VCaP (cell line): ENCODE measurements at regions not wholly inside any gene's neighbourhood (a gene's known extent, or its start where the extent isn't known, plus 50 kb on each side); places are given as distances from the start of the nearest gene placed in this dataset.
"Not testable (repeated sequence)": the region's sequence is repeated elsewhere in the genome, so short reads cannot be mapped to it uniquely, and the experiment has no call there.

Experiments
- H3K27ac ChIP-seq: fragments of 450-650 bp; 2 replicates; pipeline ENCODE4 v1.5.1; 2017
- CTCF ChIP-seq: fragments of 450-650 bp; conservative IDR thresholded peaks from 2 replicates; pipeline ENCODE4 v1.5.1; 2017; ENCODE audit warnings: mild to moderate bottlenecking, moderate library complexity

- H3K27ac ChIP-seq: no peak overlapping the region
- TF ChIP-seq CTCF: no peak
Observed at GRCh38 chr11:115645631-115646317, 141.6 kb upstream of the CADM1 start.

GRCh38 chr11:115644856-115645255 is 140.6 kb upstream of the CADM1 start:
- TF ChIP-seq CTCF: no peak
- no peak overlapping the region for H3K27ac ChIP-seq

- TF ChIP-seq CTCF: no peak
- no peak overlapping the region for H3K27ac ChIP-seq
Observed at GRCh38 chr11:115643549-115644270, 139.5 kb upstream of the CADM1 start.

GRCh38 chr11:115642660-115643059 is 138.4 kb upstream of the CADM1 start:
- H3K27ac ChIP-seq: no peak overlapping the region
- TF ChIP-seq CTCF: no peak

- no peak for TF ChIP-seq CTCF
- no peak overlapping the region for H3K27ac ChIP-seq
Observed at GRCh38 chr11:115637599-115638241, 133.5 kb upstream of the CADM1 start.

- H3K27ac ChIP-seq: no peak overlapping the region
- TF ChIP-seq CTCF: no peak
Observed at GRCh38 chr11:115636753-115637527, 132.7 kb upstream of the CADM1 start.

GRCh38 chr11:115633977-115634376 is 129.8 kb upstream of the CADM1 start:
- H3K27ac ChIP-seq: not testable (repeated sequence)
